GM21360 (cell line): ENCODE measurements at regions not wholly inside any gene's neighbourhood (a gene's known extent, or its start where the extent isn't known, plus 50 kb on each side); places are given as distances from the start of the nearest gene placed in this dataset.

Experiments used
- ATAC-seq: cut with Tn5 transposase; IDR thresholded peaks from one replicate; pipeline ENCODE4 v1.9.1; 2021; ENCODE audit warnings: mild to moderate bottlenecking, moderate library complexity; ENCODE audit not compliant: unreplicated experiment

DNA sequence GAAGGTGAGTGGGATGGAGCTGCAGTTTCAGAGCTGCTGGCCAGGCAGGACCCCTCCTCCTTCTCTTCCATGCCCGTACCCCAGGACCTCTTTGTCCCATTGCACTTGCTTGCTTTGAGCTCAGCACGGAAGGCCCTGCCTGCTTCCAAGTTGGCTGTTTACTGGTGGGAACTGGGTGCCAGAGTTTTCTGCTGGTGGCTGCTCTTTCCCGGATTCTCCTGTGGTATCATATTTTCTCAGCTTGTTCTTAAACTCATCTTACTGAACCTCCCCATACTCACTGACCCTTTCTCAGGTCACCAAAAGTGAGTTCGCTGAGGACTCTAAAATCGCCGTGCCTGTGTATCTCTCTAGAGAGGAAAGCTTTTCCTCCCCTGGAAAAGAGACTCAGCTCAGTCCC, 297.7 kb upstream of the TNP1 start:
- no peak for ATAC-seq

DNA sequence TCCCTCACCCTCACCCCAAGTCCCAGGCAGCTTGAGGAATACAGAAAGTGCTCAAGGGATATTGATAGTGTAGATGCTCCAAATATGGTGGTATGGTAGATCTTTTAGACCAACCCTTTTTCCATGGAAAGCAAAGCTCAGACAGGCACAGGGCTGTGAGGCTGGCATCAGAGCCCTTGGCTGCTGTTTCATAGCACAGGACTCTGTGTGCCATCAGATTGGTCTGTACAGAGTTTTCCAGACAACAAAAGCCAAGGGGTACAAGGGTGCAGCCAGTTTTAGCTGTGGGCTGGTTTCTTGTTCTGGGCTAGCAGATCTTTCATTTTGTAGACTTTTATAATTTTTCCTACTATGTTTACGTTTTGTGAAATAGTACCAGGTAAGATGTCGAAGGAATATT, 296.9 kb upstream of the TNP1 start:
- ATAC-seq: no peak

DNA sequence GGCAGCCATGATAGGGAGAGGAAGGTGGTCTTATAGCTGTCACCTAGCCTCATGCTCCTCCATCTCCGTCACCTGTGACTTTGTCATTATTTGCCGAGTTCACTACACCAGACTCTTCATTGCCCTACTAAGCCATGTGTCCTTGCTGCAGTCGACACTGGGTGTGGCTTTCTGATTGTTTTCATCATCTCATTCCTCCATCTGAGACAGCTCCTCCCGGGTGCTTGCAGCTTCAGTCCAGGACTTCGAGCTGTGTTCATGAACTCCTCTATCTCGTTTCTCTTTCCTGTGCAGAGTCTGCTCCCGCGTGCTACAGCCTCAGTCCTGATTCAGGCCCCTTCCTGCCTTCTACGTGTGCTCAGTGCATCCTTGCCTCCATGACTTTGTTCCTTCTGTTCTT, 295.1 kb upstream of the TNP1 start:
- no peak for ATAC-seq

DNA sequence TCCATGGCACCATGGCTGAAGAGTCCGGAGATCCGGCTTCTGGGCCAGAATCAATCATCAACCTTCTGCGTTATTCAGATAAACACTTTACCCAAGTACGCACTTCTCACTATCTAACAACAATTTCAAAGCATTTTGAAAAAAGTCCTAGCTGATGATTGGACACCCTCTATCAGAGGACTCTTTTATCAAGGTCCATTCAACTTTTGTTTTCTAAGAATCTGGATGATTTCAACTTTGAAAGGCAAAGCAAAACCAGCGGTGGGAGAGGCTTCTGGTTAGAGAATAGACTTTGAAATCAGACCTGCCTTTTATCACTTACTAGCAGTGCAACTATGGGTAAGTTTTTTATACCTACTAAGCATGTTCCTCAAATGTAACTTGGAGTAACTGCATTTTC, 293.6 kb upstream of the TNP1 start:
- no peak for ATAC-seq

DNA sequence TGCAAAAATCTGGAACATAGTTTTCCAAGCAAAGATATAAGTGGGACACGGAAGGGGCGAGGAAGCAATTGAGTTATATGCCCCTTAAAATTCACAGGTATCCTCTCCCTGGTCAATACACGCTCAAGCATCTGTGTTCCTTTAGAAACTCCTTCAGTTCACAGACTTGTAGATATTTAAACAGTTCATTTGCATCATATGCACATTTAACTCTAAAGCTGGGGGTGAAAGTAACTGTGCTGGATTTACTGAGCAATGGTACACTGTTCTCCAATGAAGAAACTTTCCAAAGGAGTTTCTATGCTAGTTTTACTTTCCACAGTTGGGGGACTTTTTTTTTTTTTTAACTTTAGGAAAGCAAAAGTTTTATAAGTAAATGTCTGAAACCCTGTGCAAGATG, 293.0 kb upstream of the TNP1 start:
- no peak for ATAC-seq

DNA sequence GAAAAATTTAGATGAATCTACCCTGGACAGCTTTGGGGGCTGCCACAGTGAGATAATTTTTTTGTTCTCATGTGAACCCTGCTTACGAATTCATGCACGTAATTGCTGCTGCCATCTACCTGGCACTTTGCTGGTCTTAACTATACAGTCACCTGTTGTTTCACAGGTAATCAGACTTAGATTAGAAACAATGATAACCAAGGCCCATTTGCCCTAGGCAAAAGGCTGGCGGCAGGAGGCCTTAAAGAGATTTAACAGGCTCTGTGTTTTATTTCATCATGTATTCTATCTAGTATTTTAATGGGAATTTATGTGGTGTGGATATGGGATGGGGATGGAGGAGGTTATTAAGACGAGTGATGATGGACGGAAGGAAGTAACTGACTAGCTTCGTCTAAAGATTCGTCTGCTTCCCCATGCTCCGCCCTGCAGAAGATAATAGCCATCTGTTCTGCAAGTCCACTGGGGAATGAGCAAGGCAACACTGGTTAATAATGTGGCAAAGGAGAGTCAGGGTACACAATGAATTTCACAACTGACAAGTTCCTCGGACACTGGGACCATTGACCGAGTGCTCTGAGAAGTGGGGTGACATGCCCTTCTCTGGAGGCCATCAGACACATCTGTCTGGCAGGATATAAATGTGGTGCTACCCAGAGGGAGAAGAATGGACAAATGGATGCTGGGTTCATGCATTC, 291.8 kb upstream of the TNP1 start:
- ATAC-seq: no peak

DNA sequence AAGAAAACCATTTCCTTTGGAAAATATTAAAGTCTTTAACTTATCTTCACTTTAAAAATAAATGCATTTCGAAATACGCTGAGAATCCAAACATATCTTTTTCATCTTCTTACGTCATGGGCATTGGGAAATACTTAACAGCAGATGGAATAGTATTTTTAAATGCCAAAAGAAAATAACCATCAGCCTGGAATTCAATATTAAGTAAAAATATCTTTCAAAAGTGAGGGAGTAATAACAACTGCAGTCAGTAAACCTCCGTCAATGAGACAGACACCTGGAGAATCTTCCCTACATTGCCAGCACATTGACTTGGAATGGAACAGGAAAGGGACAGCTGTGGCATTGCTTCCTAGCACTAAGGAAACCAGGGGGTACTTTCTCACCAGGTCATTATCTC, 290.4 kb upstream of the TNP1 start:
- no peak for ATAC-seq

DNA sequence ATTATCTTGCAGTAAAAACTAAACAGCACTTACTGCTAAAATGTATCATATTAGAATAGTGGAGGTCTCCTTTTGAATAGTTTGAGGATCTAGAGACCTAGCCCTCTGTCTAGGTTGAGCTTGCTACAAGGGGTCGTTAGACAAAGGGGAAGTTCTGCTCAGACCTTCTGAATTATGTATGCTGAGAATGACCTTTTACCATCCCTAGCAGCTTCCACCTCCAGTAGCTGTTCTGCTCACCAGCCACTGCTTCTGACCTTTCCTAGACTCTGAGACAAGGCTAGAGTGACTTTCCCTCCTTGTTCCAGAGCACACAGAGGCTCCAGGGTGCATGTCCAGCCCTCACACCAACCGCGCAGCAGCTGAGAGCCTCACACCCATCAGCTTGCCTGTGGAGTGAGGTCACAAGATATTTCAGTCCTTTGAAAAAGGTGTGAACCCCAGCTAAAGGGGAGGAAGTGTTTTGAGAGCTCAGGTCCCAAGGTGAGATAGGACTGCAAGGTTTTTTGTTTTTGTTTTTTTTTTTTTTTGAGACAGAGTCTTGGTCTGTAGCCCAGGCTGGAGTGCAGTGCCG, 289.3 kb upstream of the TNP1 start:
- no peak for ATAC-seq

DNA sequence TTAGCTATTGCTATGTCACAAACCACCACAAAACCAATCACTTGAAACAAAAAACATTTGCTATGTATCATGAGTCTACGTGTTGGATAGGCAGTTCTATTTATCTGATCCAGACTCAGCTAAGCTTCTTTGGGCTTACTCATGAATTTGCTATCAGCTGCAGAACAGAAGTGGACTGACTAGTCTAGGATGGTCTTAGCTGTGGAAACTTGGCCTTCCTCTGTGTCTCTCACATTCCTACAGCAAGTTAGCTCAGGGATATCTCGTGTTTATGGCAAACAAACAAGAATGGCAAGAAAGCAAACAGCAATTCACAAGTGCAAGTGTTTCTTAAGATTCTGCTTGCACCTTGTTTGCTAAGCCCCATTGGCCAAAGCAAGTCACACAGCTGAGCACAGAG, 288.0 kb upstream of the TNP1 start:
- no peak for ATAC-seq

DNA sequence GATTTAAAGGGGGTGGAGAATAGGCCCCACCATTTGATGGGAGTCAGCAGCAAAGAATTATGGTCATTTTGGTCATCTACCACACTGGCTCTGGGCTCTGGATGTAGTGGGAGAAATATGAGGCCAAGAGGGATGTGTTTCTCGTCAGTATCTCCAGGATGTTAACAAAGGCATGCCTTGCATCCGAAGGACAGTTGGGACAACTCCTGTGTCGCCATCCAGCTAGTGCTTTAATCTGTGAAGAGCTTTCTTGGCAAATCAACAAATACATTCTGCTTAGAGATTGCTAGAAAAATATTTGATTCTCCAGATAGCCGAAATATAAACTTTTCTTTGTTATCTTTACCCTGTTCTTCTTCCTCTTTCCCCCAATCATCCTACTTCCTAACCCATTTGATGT, 287.1 kb upstream of the TNP1 start:
- ATAC-seq: no peak

DNA sequence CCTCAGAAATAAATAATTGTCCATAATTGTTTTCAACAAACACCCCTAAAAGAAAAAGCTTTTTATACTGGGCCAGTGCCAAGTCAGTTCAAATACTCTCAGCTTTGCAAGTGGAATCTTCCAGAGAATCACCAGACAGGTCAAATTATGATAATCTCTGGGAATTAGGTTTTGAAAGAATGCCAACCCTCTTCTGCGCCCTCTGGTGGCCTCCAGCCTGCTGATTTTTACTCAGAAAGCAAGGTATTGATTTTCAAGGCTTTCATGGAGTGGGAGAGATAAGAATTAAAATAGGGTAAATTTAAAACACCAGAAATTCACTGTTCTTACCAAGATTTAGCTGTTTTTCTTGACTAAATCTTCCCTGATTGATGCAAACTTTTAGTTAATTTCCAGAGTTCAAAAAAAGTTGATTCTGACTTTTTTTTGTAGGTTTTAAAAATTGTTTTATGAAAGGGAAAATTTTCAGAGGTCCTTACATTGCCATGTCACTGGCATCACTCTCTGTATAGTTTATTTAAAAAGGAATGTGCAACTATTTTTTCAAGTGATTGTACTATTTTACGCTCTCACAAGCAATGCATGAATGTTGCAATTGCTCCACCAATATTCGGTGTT, 282.9 kb upstream of the TNP1 start:
- ATAC-seq: no peak

DNA sequence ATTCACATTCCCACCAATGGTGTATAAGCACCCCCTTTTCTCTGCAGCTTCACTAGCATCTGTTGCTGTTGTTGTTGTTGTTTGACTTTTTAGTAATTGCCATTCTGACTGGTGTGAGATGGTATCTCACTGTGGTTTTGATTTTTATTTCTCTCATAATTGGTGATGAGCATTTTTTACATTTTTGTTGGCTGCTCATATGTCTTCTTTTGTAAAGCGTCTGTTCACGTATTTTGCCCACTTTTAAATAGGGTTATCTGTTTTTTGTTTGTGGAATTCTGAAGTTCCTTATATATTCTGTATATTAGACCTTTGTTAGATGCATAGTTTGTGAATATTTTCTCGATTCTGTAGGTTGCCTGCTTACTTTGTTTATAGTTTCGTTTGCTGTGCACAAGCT, 278.4 kb upstream of the TNP1 start:
- ATAC-seq: no peak

DNA sequence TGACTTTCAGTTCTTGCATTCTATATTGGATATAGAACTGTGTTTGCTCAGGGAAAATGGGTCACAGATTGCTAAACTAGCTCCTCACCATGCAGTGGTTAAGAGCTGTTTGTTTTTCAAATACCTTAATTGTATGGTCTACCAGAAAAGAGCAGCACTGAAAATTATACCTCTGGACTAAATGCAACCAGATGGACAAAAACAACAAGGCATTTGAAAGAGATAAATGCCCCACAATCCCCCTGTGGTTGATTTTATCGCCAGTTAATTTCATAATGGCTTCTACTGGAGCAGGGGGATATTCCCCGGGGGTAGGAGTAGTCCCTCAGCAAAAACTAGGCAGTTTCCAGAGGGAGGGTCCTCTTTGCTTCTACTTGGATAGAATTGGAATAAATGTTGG, 267.9 kb upstream of the TNP1 start:
- ATAC-seq: no peak

DNA sequence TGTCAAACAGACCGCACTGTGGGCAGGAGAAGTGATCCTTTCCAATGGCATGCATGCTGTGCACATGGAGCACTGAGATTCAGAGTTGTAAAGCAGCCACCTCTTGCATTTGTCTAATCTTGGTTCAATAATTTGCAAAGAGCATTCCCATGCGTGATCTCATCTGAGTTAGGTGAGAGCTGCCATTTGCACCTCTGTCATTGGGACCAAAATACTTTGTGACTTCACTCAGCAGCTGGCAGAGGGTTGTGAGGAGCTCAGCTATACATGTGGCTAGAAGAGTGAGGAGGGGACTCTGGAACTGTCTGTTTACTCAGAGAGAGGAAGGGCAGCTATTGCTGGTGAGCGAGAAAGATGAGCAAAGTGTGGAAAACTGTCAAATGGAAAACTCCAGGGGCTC, 265.1 kb upstream of the TNP1 start:
- no peak for ATAC-seq

DNA sequence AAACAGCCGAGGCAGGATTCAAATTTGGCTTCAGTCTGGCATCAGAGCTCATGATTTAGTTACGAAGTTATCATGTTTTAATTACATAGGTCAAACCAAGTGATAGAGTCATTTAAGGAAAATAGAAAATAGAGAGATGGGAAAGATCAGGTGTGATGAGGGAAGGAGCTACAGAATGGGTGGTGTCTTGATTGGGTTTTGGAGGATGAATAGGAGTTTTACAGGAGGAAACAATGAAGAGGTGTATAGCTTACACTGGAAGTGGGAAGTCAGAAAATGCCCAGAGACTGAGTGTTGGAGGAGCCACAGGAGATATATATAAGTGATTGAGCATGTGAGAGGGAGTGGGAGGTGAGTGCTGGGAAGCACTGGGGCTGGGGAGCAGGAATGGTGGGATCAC, 264.2 kb upstream of the TNP1 start:
- ATAC-seq: no peak

DNA sequence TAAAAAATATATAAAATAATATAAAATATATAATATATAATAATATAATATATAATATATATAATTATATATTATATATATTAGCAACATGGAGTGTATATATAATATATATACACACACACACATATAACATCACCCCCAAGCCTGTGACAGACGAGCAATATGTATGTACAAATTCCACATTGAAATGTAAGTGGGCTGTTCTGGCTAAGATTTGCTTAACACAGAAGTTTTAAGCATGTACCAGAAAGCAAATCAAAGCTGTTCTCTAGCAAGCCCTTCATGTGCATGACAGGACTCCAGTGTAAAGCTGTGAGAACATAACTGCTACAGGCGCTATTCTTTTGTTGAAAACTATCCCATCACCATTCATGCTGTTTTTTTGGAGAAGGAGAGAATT, 261.7 kb upstream of the TNP1 start:
- no peak for ATAC-seq

DNA sequence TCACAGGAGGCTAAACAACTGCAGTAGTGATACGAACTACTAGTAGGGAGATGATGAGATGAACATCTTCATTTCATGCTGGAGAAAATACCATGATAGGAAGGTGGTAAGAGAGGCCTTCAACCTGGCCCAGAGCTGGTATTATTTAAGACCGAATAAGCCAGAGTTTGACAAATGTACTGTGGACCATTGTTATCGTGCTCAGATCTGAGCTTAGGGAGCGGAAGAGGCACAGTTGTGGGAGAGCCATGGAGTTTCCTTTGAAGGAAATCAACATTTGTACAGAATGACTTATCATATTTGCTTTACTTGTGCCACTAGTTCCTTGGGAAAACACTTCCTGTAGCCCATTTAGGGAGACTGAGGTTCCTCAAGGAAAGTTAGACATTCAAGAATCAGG, 260.6 kb upstream of the TNP1 start:
- no peak for ATAC-seq

DNA sequence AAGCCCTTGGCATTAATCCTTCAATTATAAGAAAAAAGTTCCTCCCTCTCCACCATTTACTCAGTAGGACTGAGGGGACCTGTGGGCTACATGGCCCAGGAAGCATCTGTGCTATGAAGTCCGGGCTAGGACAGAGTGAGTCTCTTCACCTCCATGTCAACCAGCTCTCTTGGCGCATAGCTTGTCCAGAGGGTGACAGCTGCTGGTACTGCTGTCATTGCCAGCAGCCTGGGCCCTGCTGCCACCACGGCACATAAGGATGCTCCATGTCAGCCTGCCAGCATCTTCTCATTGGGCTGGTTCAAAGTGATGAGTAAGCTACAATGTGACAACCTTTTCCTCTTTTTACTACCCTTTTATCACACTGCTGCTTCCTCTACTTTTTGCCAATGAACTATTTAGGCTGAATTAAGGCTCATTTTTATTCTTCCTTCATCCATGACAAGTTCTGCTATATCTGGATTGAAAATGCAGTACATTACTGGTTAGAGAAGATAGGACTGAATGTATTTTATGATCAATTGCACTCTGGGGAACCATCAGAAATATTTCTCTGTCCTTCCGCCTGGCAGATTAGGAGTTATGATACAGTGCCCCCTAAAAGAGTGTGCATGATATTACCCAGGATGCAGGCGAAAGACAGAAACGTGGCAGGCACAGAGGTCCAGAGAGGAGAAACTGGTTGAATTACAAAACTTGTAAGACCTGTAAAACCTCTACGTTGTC, 258.9 kb upstream of the TNP1 start:
- no peak for ATAC-seq

DNA sequence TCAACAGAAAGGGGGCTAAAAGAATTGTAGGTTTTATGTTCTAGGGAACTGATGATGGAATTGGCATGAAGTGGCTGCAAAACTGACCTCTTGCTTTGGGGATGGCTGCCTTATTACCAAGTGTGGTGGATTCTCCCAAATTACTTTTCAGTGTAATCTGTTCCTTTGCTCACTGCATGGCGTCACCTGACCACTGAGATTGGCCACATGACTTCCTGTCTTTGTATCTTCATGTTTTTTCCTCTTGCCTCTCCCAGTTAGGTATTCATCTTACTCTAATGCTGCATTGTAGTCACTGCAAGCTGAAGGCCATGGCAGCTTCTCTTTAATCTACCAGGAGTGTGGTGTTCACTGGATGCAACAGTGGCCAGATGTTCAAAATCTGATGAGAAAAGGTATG, 257.7 kb upstream of the TNP1 start:
- ATAC-seq: no peak

DNA sequence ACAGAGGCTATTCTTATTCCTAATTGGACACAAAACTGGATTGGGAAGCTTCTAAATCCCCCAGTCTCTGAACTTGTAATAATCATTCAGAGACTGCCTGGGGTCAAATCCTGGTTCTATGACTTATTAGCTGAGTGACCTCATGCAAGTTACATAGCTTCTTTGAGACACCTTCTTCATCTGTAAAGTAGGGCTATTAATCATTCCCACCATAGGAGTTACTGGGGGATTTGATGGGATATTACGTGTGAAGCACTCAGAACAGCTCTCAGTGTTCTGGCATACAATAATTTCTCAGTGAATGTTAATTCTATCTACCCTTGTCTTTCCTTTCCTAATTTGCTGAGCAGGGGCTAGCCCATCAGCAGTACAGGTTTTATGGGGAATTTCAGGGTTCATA, 256.7 kb upstream of the TNP1 start:
- no peak for ATAC-seq

DNA sequence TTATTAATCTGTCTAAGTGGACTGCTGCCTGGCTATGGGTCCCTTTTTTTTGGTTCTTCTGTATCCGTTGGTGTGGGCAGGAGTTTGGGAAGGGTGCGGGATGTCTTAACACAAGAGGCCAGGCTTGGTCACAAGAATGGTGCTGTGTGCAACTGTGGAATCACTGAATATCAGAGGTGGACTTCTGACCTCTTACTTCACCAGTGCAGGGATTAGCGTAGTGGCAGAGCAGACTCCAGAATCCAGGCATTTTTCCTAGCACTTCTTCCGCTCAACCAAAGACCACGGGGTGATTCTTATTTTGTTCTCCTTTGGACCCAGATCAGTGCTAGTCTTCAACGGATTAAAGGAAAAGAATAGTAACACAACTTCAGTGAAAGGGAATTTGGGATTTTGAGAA, 254.3 kb upstream of the TNP1 start:
- ATAC-seq: no peak

DNA sequence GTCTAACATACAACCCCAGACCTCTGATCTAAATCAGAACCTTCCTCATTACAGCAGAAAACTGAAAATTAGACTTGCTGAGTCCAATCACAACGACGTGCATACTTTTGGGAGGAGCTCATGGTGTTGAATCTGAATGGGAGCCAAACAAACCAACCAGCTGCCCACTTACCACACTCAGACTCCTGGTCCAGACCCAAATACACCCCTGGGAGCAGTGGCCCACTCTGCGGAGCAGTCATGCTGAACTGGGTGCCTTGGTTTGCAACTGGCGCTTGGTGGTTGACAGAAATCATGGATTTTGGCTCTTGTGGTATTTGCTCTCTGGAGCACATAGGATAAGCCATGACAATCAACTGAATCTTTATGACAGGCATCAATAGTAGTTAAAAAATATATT, 253.6 kb upstream of the TNP1 start:
- ATAC-seq: no peak
